B cell (primary cell): ENCODE measurements at regions not wholly inside any gene's neighbourhood (a gene's known extent, or its start where the extent isn't known, plus 50 kb on each side); places are given as distances from the start of the nearest gene placed in this dataset.

Experiments
- CTCF ChIP-seq: fragments of 200-600 bp; IDR thresholded peaks from one replicate; pipeline ENCODE4 v1.8.0; 2022; ENCODE audit warnings: antibody characterized with exemption, mild to moderate bottlenecking
- EZH2 ChIP-seq: IDR thresholded peaks from 2 replicates; pipeline ENCODE4 v1.6.1; 2012; ENCODE audit warnings: borderline replicate concordance, low read depth, mild to moderate bottlenecking, moderate library complexity, low read length; ENCODE audit not compliant: insufficient read depth, poor library complexity, severe bottlenecking

- TF ChIP-seq CTCF (no peak), EZH2 (no peak)
These were observed 209.5 kb downstream of the CLIC5 start for GRCh38 chr6:45806172-45806571.
